MM.1S (cell line): ENCODE measurements at regions not wholly inside any gene's neighbourhood (a gene's known extent, or its start where the extent isn't known, plus 50 kb on each side); places are given as distances from the start of the nearest gene placed in this dataset.

Experiments used
- DNase-seq: peaks from one replicate; pipeline ENCODE4 v3.0.0-alpha.2; 2015
- H2AFZ ChIP-seq: fragments of 300-600 bp; sonication (generic); 2 replicates; pipeline ENCODE4 v1.6.0; 2016; ENCODE audit warnings: antibody characterized with exemption, low read length
- H3F3A ChIP-seq: fragments of 300-600 bp; sonication (generic); 2 replicates; pipeline ENCODE4 v1.6.1; 2016; ENCODE audit warnings: mild to moderate bottlenecking, antibody characterized with exemption, low read length, moderate library complexity, mixed read lengths; ENCODE audit not compliant: insufficient read depth
- H3K27ac ChIP-seq: fragments of 300-600 bp; sonication (generic); 2 replicates; pipeline ENCODE4 v1.5.1; 2016; ENCODE audit warnings: mild to moderate bottlenecking, low read length
- H3K27me3 ChIP-seq: fragments of 300-600 bp; sonication (generic); replicated peaks from 2 replicates; pipeline ENCODE4 v1.6.0; 2016; ENCODE audit warnings: low read length; ENCODE audit not compliant: insufficient read depth
- H3K36me3 ChIP-seq: fragments of 300-600 bp; sonication (generic); replicated peaks from 2 replicates; pipeline ENCODE4 v1.6.1; 2016; ENCODE audit warnings: mild to moderate bottlenecking, low read length, mixed read lengths; ENCODE audit not compliant: insufficient read depth
- H3K4me1 ChIP-seq: fragments of 300-600 bp; sonication (generic); 2 replicates; pipeline ENCODE4 v1.6.1; 2016; ENCODE audit warnings: low read length, mixed read lengths
- H3K4me2 ChIP-seq: fragments of 300-600 bp; sonication (generic); 2 replicates; pipeline ENCODE4 v1.6.0; 2016; ENCODE audit warnings: low read depth, low read length
- H3K4me3 ChIP-seq: fragments of 300-600 bp; sonication (generic); 2 replicates; pipeline ENCODE4 v1.5.1; 2016; ENCODE audit warnings: low read length, mixed read lengths
- H3K79me2 ChIP-seq: fragments of 300-600 bp; sonication (generic); 2 replicates; pipeline ENCODE4 v1.6.1; 2016; ENCODE audit warnings: mixed run types, low read length, mixed read lengths
- H3K9ac ChIP-seq: fragments of 300-600 bp; sonication (generic); 2 replicates; pipeline ENCODE4 v1.6.1; 2016; ENCODE audit warnings: low read length, mixed read lengths
- H3K9me2 ChIP-seq: fragments of 300-600 bp; sonication (generic); replicated peaks from 2 replicates; pipeline ENCODE4 v1.6.1; 2016; ENCODE audit warnings: mild to moderate bottlenecking, low read length, mixed read lengths; ENCODE audit not compliant: insufficient read depth
- H3K9me3 ChIP-seq: fragments of 300-600 bp; sonication (generic); replicated peaks from 2 replicates; pipeline ENCODE4 v1.6.1; 2016; ENCODE audit warnings: mild to moderate bottlenecking, low read length, mixed read lengths; ENCODE audit not compliant: insufficient read depth
- H4K20me1 ChIP-seq: fragments of 300-600 bp; sonication (generic); 2 replicates; pipeline ENCODE4 v1.6.1; 2016; ENCODE audit warnings: mild to moderate bottlenecking, low read length, moderate library complexity, mixed read lengths; ENCODE audit not compliant: insufficient read depth
- CTCF ChIP-seq: fragments of 300-600 bp; sonication (generic); IDR thresholded peaks from 2 replicates; pipeline ENCODE4 v1.5.1; 2016; ENCODE audit warnings: antibody characterized with exemption, low read length, mixed read lengths
- EZH2 ChIP-seq: fragments of 300-600 bp; sonication (generic); optimal IDR thresholded peaks from 2 replicates; pipeline ENCODE3; 2017; ENCODE audit warnings: low read depth, mild to moderate bottlenecking, antibody characterized with exemption, low read length, mixed read lengths
- EZH2phosphoT487 ChIP-seq: fragments of 300-600 bp; sonication (generic); IDR thresholded peaks from 2 replicates; pipeline ENCODE4 v1.6.1; 2018; ENCODE audit warnings: antibody characterized with exemption, low read length

- H3K4me1 ChIP-seq, result no peaks in the 10 kb centered on the region
- TF ChIP-seq EZH2phosphoT487, result no peak
- no peak for TF ChIP-seq EZH2
- no peak for TF ChIP-seq CTCF
- H3F3A ChIP-seq, result no peaks in the 10 kb centered on the region
- no peak for DNase-seq
- no peaks in the 10 kb centered on the region for H3K9me3 ChIP-seq
- H3K27ac ChIP-seq, result no peak overlapping the region
- no peaks in the 10 kb centered on the region for H3K27me3 ChIP-seq
- H3K36me3 ChIP-seq, result no peaks in the 10 kb centered on the region
- no peak overlapping the region for H2AFZ ChIP-seq
- no peak overlapping the region for H3K9ac ChIP-seq
- no peak overlapping the region for H3K4me2 ChIP-seq
- H3K79me2 ChIP-seq, result no peaks in the 10 kb centered on the region
- no peak overlapping the region for H3K4me3 ChIP-seq
- no peaks in the 10 kb centered on the region for H4K20me1 ChIP-seq
- no peaks in the 10 kb centered on the region for H3K9me2 ChIP-seq
Measured at GRCh38 chr10:3010816-3011460, 56.4 kb upstream of the PFKP start.

DNA sequence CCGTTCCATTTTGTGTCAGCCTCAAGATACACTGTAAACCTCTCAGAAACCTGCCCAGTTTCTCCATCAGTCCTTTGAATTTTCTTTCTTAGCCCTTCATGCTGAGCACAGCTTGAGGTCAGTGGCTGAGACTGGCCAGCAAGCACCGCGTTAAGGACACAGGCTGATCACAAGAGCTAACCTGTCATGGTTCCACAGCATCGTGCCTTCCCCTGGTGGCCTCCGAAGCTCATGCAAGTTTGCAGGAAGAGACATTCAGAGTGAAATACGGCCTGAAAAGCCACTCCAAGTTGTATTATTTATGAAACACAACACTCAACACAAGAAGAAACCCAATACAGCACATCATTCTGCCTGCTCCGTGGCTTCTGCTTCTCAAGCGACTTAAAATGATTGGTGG is 57.0 kb upstream of the PFKP start:
- H3K4me3 ChIP-seq, result no peak overlapping the region
- H2AFZ ChIP-seq, result no peak overlapping the region
- no peaks in the 10 kb centered on the region for H3K27me3 ChIP-seq
- no peaks in the 10 kb centered on the region for H3K79me2 ChIP-seq
- H3K9me2 ChIP-seq, result no peaks in the 10 kb centered on the region
- TF ChIP-seq CTCF (no peak), EZH2phosphoT487 (no peak), EZH2 (no peak)
- no peaks in the 10 kb centered on the region for H3K4me1 ChIP-seq
- no peak overlapping the region for H3K4me2 ChIP-seq
- no peak overlapping the region for H3K27ac ChIP-seq
- H3K9ac ChIP-seq, result no peak overlapping the region
- no peaks in the 10 kb centered on the region for H3F3A ChIP-seq
- no peaks in the 10 kb centered on the region for H4K20me1 ChIP-seq
- DNase-seq, result no peak
- no peaks in the 10 kb centered on the region for H3K9me3 ChIP-seq
- H3K36me3 ChIP-seq, result no peaks in the 10 kb centered on the region

DNA sequence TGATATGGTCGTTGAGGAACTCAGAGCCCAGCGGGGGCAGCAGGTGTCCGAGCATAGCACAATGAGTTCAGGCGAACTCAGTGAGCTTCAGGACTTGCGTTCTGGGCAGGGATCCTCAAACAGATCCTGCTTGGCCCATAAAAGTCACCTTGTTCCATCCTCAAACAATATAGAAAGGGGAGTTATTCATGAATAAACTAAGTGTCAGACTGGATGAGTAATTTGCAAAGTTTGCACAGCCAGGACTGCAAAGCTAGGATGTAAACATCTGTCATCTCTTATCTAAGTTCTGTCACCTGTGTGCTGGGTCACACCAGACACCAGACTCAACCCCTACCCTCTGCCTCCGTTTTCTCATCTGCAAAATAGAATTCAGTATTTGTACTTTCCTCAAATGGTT is 58.0 kb upstream of the PFKP start:
- H3K36me3 ChIP-seq, result no peaks in the 10 kb centered on the region
- H3K9ac ChIP-seq, result no peak overlapping the region
- no peaks in the 10 kb centered on the region for H3K79me2 ChIP-seq
- H3K4me1 ChIP-seq, result no peaks in the 10 kb centered on the region
- H2AFZ ChIP-seq, result no peak overlapping the region
- DNase-seq, result no peak
- no peak overlapping the region for H3K4me3 ChIP-seq
- H3K27me3 ChIP-seq, result no peaks in the 10 kb centered on the region
- no peaks in the 10 kb centered on the region for H4K20me1 ChIP-seq
- H3K4me2 ChIP-seq, result no peak overlapping the region
- no peaks in the 10 kb centered on the region for H3K9me3 ChIP-seq
- no peaks in the 10 kb centered on the region for H3F3A ChIP-seq
- no peaks in the 10 kb centered on the region for H3K9me2 ChIP-seq
- TF ChIP-seq CTCF (no peak), EZH2 (no peak), EZH2phosphoT487 (no peak)
- no peak overlapping the region for H3K27ac ChIP-seq
